Loucy (cell line): ENCODE measurements at regions not wholly inside any gene's neighbourhood (a gene's known extent, or its start where the extent isn't known, plus 50 kb on each side); places are given as distances from the start of the nearest gene placed in this dataset.

Source experiments
- H2AFZ ChIP-seq: fragments of 200-600 bp; sonication (generic); 2 replicates; pipeline ENCODE4 v1.6.0; 2016; ENCODE audit warnings: antibody characterized with exemption, mild to moderate bottlenecking, low read length, moderate library complexity
- H3F3A ChIP-seq: fragments of 200-600 bp; 2 replicates; pipeline ENCODE4 v1.6.0; 2016; ENCODE audit warnings: antibody characterized with exemption, low read depth, mild to moderate bottlenecking
- H3K27me3 ChIP-seq: fragments of 200-600 bp; sonication (generic); 2 replicates; pipeline ENCODE4 v1.6.1; 2014; ENCODE audit warnings: low read length, mild to moderate bottlenecking; ENCODE audit not compliant: insufficient read depth, poor library complexity, severe bottlenecking
- H3K36me3 ChIP-seq: fragments of 200-600 bp; sonication (generic); 2 replicates; pipeline ENCODE4 v1.6.1; 2016; ENCODE audit warnings: low read length; ENCODE audit not compliant: insufficient read depth
- H3K4me1 ChIP-seq: fragments of 200-600 bp; sonication (generic); 2 replicates; pipeline ENCODE4 v1.5.1; 2014; ENCODE audit warnings: low read length, mild to moderate bottlenecking; ENCODE audit not compliant: insufficient read depth, poor library complexity, severe bottlenecking
- H3K4me2 ChIP-seq: fragments of 200-600 bp; sonication (generic); 2 replicates; pipeline ENCODE4 v1.6.0; 2014; ENCODE audit warnings: antibody characterized with exemption, low read length, low read depth, mild to moderate bottlenecking; ENCODE audit not compliant: poor library complexity, severe bottlenecking
- H3K4me3 ChIP-seq: fragments of 200-600 bp; sonication (generic); 2 replicates; pipeline ENCODE4 v1.5.1; 2014; ENCODE audit warnings: low read length, mild to moderate bottlenecking, mixed read lengths; ENCODE audit not compliant: poor library complexity, severe bottlenecking
- H3K79me2 ChIP-seq: fragments of 200-600 bp; sonication (generic); 2 replicates; pipeline ENCODE4 v1.6.1; 2014; ENCODE audit warnings: low read length; ENCODE audit not compliant: insufficient read depth
- H3K9ac ChIP-seq: fragments of 200-600 bp; sonication (generic); 2 replicates; pipeline ENCODE4 v1.6.0; 2014; ENCODE audit warnings: mild to moderate bottlenecking, low read depth, low read length, moderate library complexity; ENCODE audit not compliant: poor library complexity, severe bottlenecking
- H3K9me2 ChIP-seq: fragments of 200-600 bp; sonication (generic); replicated peaks from 2 replicates; pipeline ENCODE4 v1.6.1; 2016; ENCODE audit warnings: low read depth, low read length, mixed read lengths
- H3K9me3 ChIP-seq: fragments of 200-600 bp; sonication (generic); 2 replicates; pipeline ENCODE4 v1.6.1; 2014; ENCODE audit warnings: mild to moderate bottlenecking, antibody characterized with exemption, low read length, low read depth; ENCODE audit not compliant: insufficient read depth
- H4K20me1 ChIP-seq: fragments of 200-600 bp; sonication (generic); 2 replicates; pipeline ENCODE4 v1.6.0; 2014; ENCODE audit warnings: antibody characterized with exemption, low read length, mild to moderate bottlenecking; ENCODE audit not compliant: insufficient read depth, poor library complexity, severe bottlenecking
- EZH2phosphoT487 ChIP-seq: fragments of 200-600 bp; IDR thresholded peaks from 2 replicates; pipeline ENCODE4 v1.6.1; 2018; ENCODE audit warnings: antibody characterized with exemption, mild to moderate bottlenecking, moderate library complexity, borderline replicate concordance
- TF ChIP-seq, protein P1 (sequence below): fragments of 200-600 bp; sonication (generic); conservative IDR thresholded peaks from 2 replicates; pipeline ENCODE4 v1.5.1; 2014; ENCODE audit warnings: mild to moderate bottlenecking, antibody characterized with exemption, low read length

DNA sequence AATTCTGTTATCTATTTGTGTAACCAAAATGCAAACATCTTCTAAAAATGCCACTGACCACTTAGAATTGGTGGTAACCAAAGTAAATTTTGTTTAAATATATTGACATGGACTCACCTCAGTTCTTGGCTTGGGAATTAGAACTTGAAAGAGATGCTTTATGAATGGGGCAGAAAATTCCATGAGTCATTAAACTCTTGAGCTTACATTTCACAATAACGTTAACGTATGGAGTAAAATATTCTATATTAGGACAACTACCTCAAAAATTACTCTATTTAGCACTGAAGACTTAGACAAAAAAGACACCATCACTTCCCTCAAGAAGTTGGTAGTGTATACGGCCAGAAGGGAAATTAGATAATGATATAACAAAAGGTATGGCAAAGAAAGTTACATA is 752.2 kb upstream of the MARCKS start:
- no peak overlapping the region for H3K4me3 ChIP-seq
- no peaks in the 10 kb centered on the region for H4K20me1 ChIP-seq
- no peak for TF ChIP-seq EZH2phosphoT487
- TF ChIP-seq, protein P1, sequence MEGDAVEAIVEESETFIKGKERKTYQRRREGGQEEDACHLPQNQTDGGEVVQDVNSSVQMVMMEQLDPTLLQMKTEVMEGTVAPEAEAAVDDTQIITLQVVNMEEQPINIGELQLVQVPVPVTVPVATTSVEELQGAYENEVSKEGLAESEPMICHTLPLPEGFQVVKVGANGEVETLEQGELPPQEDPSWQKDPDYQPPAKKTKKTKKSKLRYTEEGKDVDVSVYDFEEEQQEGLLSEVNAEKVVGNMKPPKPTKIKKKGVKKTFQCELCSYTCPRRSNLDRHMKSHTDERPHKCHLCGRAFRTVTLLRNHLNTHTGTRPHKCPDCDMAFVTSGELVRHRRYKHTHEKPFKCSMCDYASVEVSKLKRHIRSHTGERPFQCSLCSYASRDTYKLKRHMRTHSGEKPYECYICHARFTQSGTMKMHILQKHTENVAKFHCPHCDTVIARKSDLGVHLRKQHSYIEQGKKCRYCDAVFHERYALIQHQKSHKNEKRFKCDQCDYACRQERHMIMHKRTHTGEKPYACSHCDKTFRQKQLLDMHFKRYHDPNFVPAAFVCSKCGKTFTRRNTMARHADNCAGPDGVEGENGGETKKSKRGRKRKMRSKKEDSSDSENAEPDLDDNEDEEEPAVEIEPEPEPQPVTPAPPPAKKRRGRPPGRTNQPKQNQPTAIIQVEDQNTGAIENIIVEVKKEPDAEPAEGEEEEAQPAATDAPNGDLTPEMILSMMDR, result no peak
- no peak overlapping the region for H2AFZ ChIP-seq
- H3K9me2 ChIP-seq, result no peaks in the 10 kb centered on the region
- H3K4me1 ChIP-seq, result no peaks in the 10 kb centered on the region
- no peaks in the 10 kb centered on the region for H3K9me3 ChIP-seq
- no peaks in the 10 kb centered on the region for H3F3A ChIP-seq
- no peak overlapping the region for H3K9ac ChIP-seq
- no peaks in the 10 kb centered on the region for H3K36me3 ChIP-seq
- no peaks in the 10 kb centered on the region for H3K79me2 ChIP-seq
- H3K4me2 ChIP-seq, result no peak overlapping the region
- no peaks in the 10 kb centered on the region for H3K27me3 ChIP-seq

DNA sequence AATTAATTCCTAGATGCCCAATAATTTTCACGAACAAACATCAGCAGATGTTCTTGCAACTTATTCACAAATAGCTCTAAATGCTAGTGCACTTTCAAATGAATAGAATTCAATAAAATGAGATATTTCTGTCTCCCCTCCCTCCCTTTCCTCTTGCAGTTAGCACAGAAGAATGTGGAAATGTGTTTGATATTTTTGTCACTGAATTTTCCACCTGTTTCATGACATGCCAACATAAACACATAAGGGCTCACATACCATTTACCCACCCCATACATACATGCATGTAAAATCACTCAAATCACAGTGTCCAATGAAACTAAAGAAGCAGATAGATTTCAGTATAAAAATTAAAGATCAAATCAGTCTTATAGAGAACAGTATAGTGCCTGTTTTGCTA is 746.9 kb upstream of the MARCKS start:
- Histone ChIP-seq H4K20me1 (no peaks in the 10 kb centered on the region), H3K9me3 (no peaks in the 10 kb centered on the region), H2AFZ (no peak overlapping the region), H3K4me1 (no peaks in the 10 kb centered on the region), H3K4me3 (no peak overlapping the region), H3K27me3 (no peaks in the 10 kb centered on the region), H3K9me2 (no peaks in the 10 kb centered on the region), H3K36me3 (no peaks in the 10 kb centered on the region), H3K79me2 (no peaks in the 10 kb centered on the region), H3K4me2 (no peak overlapping the region), H3F3A (no peaks in the 10 kb centered on the region), H3K9ac (no peak overlapping the region)
- TF ChIP-seq, protein P1, result no peak
- no peak for TF ChIP-seq EZH2phosphoT487

DNA sequence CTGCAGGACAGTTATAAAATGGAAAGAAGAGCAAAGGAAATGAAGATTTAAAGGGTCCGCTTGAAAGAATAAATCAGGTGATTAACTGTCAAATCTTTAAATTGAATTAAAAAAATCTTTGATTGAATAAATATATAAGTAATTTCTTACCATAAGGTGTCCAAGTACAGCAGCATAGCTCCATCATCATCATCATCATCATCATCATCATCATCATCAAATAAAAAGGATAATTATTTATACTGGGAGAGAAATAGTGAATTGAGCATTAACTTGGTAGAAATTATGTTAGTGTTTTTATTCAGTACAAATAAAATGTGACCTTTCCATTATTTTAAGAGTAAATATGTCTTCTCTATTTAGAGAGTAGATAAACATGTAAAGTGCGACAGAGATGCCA is 745.6 kb upstream of the MARCKS start:
- Histone ChIP-seq H3K79me2 (no peaks in the 10 kb centered on the region), H4K20me1 (no peaks in the 10 kb centered on the region)

More for the DNA sequence above, 745.6 kb upstream of the MARCKS start:
- Histone ChIP-seq H2AFZ (no peak overlapping the region), H3K4me3 (no peak overlapping the region), H3K9me2 (no peaks in the 10 kb centered on the region), H3K4me2 (no peak overlapping the region), H3K9me3 (no peaks in the 10 kb centered on the region), H3K36me3 (no peaks in the 10 kb centered on the region), H3K27me3 (no peaks in the 10 kb centered on the region), H3F3A (no peaks in the 10 kb centered on the region), H3K9ac (no peak overlapping the region), H3K4me1 (no peaks in the 10 kb centered on the region)
- TF ChIP-seq, protein P1, result no peak
- TF ChIP-seq EZH2phosphoT487, result no peak
